SK-N-DZ (cell line): ENCODE measurements at regions not wholly inside any gene's neighbourhood (a gene's known extent, or its start where the extent isn't known, plus 50 kb on each side); places are given as distances from the start of the nearest gene placed in this dataset.
"Not testable (repeated sequence)": the region's sequence is repeated elsewhere in the genome, so short reads cannot be mapped to it uniquely, and the experiment has no call there.

Experiments used
- DNase-seq: peaks from one replicate; pipeline ENCODE4 v3.0.0-alpha.2; 2015; ENCODE audit warnings: low spot score

DNA sequence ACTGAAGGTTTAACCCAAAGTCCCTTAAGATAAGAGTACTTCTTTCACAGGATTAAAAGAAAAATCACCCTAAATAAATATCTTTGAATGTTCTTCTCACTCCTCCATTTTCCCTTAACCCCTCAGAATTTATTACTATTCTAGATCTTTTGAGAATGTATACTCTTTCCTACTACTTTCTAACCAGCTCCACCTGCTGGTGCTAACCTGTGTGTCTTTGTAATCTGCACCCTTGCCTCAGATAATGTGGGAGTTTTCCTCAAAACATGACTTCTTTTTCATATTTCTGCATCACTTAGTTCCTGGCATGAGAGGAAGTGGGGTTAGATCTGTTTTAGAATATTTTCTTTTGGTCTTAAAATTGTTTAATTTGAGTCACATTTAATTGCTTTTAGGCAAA, 394.2 kb downstream of the BMP2 start:
- no peak for DNase-seq

DNA sequence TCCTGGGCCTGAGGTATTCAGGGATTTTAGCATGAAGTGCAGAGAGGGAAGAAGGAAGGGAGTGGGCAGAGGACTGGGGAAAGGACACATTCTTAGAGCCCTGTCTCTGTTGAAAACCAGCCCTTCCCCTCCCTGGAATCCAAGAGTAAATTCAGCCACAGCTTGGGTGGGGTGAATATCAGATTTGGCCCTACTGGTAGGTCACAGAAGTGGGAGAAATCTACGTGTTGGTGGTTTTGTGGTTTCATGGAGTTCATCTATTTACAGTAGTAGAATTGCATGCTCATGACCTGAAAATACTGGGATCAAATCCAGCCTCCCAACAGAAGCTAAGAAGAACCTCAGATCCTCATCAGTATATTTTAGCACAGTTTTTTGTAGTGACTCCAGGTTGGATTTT, 404.4 kb downstream of the BMP2 start:
- DNase-seq: no peak

DNA sequence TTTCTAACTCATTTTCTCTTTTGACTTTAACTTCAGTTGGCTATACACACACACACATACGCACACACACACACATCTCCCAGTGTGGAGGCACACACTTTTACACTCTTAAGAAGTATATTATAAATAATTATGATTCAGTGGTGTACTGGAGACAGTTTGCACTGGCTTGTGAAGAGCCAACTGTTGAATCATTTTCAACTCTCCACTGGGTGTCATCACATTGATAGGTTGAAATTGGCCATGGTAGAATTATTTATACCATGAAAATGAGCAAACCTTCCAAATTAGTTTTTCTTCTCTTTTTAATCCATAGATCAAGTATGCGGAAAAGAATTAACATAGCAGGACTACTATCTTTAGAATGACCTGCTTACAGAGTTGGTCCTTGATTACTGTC, 407.1 kb downstream of the BMP2 start:
- no peak for DNase-seq

GRCh38 chr20:7175827-7176226, 408.3 kb downstream of the BMP2 start:
- DNase-seq: not testable (repeated sequence)

DNA sequence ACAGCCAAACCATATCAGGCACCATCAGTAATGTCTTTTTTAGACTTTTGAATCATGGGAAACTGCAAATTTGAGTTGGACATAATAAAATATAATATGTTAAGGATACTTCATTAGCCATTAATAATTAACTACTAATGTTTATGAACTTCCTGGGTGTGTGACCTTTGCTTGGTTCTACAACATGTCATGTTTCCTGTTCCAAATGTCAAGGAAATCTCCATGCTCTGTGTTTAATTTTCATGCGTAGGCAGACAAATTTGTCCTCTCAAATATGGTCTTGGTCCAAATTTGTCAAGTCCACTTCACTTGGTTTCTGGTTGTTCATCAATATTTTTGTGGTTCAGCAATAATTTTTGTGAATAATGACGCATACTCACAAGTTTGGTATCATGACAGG, 410.5 kb downstream of the BMP2 start:
- no peak for DNase-seq

- no peak for DNase-seq
Measured at GRCh38 chr20:7180256-7181045, 413.0 kb downstream of the BMP2 start.

GRCh38 chr20:7189231-7189630, 421.7 kb downstream of the BMP2 start:
- DNase-seq: no peak

DNA sequence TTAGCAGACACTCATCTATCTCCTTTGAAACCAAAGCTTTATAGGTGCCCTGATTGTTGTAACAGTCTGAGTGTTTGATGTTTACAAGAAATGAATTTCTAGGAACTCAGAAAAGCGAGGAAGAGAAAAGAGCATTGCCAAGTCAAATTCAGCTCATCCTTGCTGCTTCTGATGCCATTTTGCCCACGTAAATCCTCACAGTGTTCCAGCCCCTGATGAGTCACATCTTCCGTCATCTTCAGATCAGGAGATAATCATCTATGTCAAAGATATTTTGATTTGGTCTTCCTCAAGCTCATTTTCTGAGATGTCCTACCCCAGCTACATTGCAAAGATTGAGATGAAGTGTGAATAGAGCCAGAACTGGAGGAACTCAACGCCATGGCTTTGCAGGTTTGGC, 426.2 kb downstream of the BMP2 start:
- DNase-seq: no peak

DNA sequence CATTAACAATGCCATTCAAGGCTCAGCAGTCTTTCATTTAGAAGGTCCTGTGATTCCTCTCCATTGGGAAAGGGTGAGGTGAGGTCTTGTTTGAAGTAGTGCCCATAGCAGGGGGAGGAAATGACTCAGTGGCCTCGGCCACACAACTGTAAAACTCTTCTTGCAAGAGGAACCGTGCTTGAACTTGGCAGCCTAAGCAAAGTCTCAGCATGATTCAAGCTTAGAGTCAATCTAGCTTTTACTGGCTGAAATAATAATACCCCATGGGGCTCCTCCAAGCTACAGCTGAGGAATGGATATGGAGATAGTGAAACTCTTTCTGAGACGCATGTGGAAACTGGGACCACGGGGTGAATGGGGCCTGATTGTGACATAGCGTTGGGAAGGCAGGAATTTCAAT, 428.2 kb downstream of the BMP2 start:
- no peak for DNase-seq

- DNase-seq: no peak
Measured at GRCh38 chr20:7196481-7196880, 429.0 kb downstream of the BMP2 start.

DNA sequence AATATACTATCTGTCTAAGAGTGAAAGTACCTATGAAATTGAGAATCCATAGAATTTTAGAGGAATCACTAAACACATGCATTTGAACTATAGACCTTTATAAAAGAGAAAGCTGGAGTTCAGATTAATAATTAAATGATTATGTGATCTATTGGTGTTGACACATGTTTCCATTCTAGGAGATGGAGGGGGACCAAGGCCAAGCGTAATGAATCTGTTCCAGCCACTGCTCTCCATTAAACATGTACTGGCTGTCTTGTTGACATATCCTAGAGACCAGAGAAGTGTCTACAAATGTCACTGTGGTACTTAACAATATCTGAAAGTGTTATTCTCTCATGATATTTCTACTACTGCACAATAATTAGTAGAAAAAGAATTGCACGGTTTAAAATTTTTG, 432.4 kb downstream of the BMP2 start:
- no peak for DNase-seq

DNA sequence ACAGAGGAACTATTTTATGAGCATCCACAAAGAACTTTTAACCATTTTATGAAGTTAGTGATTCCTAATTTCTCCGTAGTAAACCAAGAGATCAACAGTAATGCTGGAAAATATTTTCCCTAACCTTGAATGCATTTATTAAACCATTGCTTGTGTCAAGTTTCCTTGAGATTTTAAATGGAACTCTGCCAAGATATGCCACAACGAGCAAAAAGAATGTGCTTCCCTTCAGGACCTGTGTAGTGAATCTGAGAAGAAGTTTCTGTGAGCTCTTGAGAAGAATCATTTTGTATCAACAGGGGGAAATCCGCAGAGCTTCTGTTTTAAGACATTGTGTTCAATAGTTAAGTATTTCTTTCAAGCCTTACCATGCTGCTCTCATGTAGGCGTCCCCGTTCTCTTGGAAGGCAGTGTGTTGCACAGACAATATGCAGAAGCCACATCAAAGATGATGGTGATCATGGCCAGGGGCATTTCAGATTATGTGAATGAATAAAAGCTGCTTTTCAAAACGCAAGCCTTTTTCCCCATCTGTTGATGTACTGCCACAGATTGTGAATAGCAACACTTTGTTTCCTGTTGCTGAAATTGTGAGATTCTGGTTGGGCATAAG, 439.8 kb downstream of the BMP2 start:
- no peak for DNase-seq

GRCh38 chr20:7210910-7211309, 443.4 kb downstream of the BMP2 start:
- no peak for DNase-seq

- DNase-seq: no peak
Measured at GRCh38 chr20:7214081-7214740, 446.7 kb downstream of the BMP2 start.

DNA sequence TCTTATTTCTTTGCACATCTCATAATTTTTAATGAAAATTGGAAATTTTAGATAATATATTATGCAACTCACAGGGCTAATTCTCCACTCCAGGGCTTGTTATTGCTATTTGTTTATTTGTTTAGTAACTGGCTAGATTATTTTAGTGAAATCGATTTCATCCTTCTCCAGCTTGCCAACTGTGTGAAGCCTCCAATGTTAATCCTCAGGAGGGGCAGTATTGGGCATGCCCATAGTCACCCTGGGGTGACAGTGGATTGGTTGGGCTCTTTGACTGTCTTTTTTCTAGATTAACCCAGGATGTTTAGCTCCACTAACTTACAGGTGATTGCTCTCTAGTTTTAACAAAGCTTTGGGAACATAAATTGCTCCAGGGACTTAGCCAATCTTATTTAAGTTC, 450.1 kb downstream of the BMP2 start:
- no peak for DNase-seq

GRCh38 chr20:7220755-7221154, 453.3 kb downstream of the BMP2 start:
- no peak for DNase-seq

DNA sequence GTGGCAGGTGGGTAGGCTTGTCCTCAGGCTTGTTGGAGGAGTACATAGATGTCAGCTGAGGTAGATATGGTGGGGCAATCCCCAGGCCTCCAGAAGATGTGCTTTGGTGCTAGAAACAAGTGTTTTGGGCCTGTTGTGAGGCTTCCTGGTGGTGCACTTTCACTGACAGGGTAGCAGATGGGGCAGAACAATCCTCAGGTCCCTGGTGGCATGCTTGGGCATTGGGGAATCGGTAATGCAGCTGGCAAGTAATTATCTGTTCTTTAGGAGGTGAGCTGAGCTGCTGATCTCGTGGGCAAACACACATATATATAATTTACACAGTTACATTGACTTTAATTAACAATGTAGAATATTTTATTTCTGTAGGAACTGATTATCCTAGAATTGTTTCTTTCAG, 458.7 kb downstream of the BMP2 start:
- no peak for DNase-seq

GRCh38 chr20:7231303-7231702, 463.8 kb downstream of the BMP2 start:
- no peak for DNase-seq

DNA sequence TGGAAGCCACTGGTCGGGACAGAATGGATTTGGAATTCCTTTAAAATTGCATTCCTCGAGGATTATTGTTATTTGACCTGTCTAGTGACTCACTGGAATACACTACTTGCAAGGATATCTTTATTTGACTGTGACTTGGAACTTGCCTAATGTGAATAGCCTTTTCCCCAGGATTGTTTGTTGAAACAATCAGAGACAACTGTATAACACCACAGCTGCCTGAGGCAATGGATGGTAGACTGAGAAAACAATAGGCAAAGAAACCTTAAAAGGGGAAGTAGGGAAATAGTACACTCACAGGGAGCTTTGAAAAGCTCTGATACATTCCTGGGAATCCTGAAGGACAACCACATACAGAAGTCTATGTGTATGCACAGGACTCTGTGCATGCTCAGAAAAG, 465.3 kb downstream of the BMP2 start:
- DNase-seq: no peak

DNA sequence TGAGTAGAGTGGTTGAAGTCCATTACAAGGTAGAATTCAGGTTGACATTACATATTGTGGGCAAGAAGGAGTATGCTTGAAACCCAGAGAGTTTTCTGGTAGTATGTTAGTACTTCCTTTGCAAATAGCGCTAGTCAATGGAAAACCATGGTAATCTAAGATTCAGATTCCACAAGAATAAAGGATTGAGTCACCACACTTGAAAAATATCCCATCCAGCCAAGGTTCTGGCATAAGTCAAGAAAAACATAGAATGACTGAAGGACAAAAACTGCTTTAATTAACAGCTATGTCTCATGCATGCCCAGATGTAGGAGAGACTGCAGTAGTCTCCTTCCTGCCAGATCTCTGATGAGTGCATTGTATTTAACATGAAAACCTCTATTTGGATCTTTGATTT, 469.8 kb downstream of the BMP2 start:
- no peak for DNase-seq

DNA sequence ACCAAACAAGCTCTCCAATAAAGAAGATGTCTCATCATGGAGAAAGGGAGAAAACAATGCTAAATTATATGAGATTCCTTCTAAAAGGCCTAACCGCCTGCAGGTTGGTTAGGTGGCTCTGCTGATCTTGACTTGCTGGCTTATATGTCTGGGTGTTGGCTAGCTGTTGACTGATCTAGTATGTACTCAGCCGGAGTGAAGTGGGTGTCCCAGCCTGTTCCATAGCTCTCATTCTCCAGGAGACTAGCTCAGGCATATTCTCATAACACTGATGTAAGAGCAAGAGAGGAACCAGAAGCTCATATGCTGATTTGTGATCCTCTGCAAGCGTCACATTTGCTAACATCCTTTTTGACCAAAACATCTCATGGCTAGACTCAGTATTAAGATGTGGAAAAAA, 473.0 kb downstream of the BMP2 start:
- DNase-seq: no peak

DNA sequence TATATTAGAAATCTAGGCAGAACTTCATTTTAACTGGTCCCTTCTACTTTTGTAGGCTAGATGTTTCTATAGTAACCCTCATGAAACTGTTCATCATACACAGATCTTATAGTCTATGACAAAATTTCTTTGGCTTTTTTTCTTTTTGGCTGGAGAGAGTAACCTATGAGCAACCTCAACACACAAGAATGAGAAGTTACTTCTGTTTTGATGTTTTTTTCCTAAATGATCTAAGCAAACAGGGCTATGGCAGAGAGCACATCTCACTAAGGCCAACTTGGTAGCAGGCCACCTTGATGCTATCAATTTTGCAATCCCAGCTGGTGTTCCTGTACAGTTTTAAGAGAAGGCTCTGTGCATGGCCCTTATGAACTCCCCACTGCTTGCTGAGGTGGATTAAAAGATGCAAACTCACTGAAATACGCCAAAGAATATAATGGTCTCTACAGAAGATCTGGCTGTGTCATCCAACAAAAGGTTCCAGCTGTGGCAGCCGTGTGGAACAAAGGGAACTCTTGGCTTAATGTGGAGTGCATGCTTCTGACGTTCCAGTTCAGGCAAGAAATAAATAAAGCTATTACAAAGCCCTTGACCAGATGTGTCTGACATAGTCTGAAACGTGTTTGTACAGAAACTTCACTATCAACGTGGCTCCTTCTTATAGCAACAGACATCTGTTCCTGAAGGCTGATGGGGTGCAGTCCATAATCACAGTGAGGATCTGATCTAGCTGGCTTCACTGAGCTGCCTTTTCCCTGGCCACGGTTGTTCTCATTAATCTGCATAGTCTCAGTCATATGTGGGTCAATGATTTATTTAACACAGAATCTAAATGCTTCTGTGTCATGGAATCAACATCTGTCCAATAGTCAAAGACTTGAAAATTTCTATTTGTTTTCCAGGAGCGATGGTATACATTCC, 481.1 kb downstream of the BMP2 start:
- DNase-seq: no peak
